ENCODE measurements at regions not wholly inside any gene's neighbourhood (a gene's known extent, or its start where the extent isn't known, plus 50 kb on each side); places are given as distances from the start of the nearest gene placed in this dataset.

DNA sequence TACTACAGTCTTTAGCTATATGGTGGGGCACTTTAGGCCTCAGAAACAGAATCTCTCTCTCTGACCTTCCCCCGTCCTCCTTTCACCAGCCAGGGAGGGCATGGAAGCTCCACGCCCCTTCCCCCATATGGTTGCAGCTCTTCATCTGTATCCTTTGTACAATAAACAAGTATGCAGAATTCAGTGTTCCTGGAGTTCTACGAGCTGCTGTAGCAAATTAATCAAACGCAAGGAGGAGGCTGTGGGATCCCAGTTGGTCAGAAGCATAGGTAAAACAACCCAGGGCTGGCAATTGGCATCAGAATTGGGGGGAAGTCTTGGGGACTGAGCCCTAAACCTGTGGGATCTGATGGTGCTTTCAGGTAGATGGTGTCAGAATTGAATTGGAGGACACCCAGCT, 163.7 kb upstream of the NLRP1 start:
- Histone ChIP-seq H4K20me1 (ENCODE audit: control insufficient read depth, insufficient read depth, low read depth, low read length) (no peaks in the 10 kb centered on the region), H3K9me3 (ENCODE audit: control insufficient read depth, insufficient read depth, low read length) (no peaks in the 10 kb centered on the region)
- TF ChIP-seq CTCF (IDR thresholded peaks at IDR 0.05; ENCODE audit: low read depth, low read length, poor library complexity, severe bottlenecking) (no peak), EZH2phosphoT487 (IDR thresholded peaks at IDR 0.05; ENCODE audit: borderline replicate concordance, low read length) (no peak)

DNA sequence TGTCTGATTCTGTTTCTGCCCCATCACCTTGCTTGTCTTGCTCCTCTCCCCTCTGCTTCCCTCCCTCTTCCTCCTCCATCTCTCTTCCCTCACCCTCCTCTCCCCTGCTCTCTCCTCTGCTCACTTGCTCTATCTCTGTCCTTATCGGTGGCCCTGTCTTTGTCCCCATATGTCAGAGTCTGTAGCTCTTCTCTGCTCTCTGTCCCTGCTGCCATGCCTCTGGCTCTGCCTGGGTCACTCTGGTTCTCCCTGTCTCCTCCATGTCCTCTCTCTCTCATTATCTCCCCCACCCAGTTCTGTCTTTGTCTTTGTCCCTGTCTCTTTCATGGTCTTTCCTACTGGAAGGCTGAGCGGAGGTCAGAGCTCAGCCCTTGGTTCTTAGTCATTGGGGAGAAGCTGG, 169.1 kb upstream of the NLRP1 start:
- H3K36me3 ChIP-seq (ENCODE audit: control insufficient read depth, low read length): no peaks in the 10 kb centered on the region
- H3K27me3 ChIP-seq (ENCODE audit: control insufficient read depth, low read length): no peaks in the 10 kb centered on the region
- no peak for TF ChIP-seq EZH2phosphoT487 (IDR thresholded peaks at IDR 0.05; ENCODE audit: borderline replicate concordance, low read length)
- no peaks in the 10 kb centered on the region for H3K9me3 ChIP-seq (ENCODE audit: control insufficient read depth, insufficient read depth, low read length)
- no peaks in the 10 kb centered on the region for H4K20me1 ChIP-seq (ENCODE audit: control insufficient read depth, insufficient read depth, low read depth, low read length)
- no peak overlapping the region for H3K4me3 ChIP-seq (ENCODE audit: low read length)
- no peaks in the 10 kb centered on the region for H3K79me2 ChIP-seq (ENCODE audit: control insufficient read depth, low read length)
- H3F3A ChIP-seq (ENCODE audit: control insufficient read depth, insufficient read depth): no peaks in the 10 kb centered on the region
- H3K4me2 ChIP-seq (ENCODE audit: low read length): no peak overlapping the region
- no peak overlapping the region for H3K27ac ChIP-seq (ENCODE audit: low read depth, low read length)
- H3K9me2 ChIP-seq (replicated peaks; ENCODE audit: control insufficient read depth, low read length): no peaks in the 10 kb centered on the region
- H3K4me1 ChIP-seq (ENCODE audit: control insufficient read depth, low read length): no peaks in the 10 kb centered on the region

More for the DNA sequence above, 163.7 kb upstream of the NLRP1 start:
- Histone ChIP-seq H3K9me2 (replicated peaks; ENCODE audit: control insufficient read depth, low read length) (no peaks in the 10 kb centered on the region), H3K4me2 (ENCODE audit: low read length) (no peak overlapping the region), H3F3A (ENCODE audit: control insufficient read depth, insufficient read depth) (no peaks in the 10 kb centered on the region), H3K4me1 (ENCODE audit: control insufficient read depth, low read length) (no peaks in the 10 kb centered on the region), H3K27me3 (ENCODE audit: control insufficient read depth, low read length) (no peaks in the 10 kb centered on the region), H3K27ac (ENCODE audit: low read depth, low read length) (no peak overlapping the region), H3K4me3 (ENCODE audit: low read length) (no peak overlapping the region), H3K36me3 (ENCODE audit: control insufficient read depth, low read length) (no peaks in the 10 kb centered on the region), H3K79me2 (ENCODE audit: control insufficient read depth, low read length) (no peaks in the 10 kb centered on the region)

GRCh38 chr17:5757314-5757907, 173.1 kb upstream of the NLRP1 start:
- H3K27me3 ChIP-seq (ENCODE audit: control insufficient read depth, low read length): no peaks in the 10 kb centered on the region
- no peak overlapping the region for H3K27ac ChIP-seq (ENCODE audit: low read depth, low read length)
- H3K4me1 ChIP-seq (ENCODE audit: control insufficient read depth, low read length): no peaks in the 10 kb centered on the region
- no peaks in the 10 kb centered on the region for H3K79me2 ChIP-seq (ENCODE audit: control insufficient read depth, low read length)
- no peaks in the 10 kb centered on the region for H4K20me1 ChIP-seq (ENCODE audit: control insufficient read depth, insufficient read depth, low read depth, low read length)
- no peaks in the 10 kb centered on the region for H3F3A ChIP-seq (ENCODE audit: control insufficient read depth, insufficient read depth)
- no peaks in the 10 kb centered on the region for H3K9me3 ChIP-seq (ENCODE audit: control insufficient read depth, insufficient read depth, low read length)
- H3K36me3 ChIP-seq (ENCODE audit: control insufficient read depth, low read length): no peaks in the 10 kb centered on the region
- no peaks in the 10 kb centered on the region for H3K9me2 ChIP-seq (replicated peaks; ENCODE audit: control insufficient read depth, low read length)
- TF ChIP-seq CTCF (IDR thresholded peaks at IDR 0.05; ENCODE audit: low read depth, low read length, poor library complexity, severe bottlenecking): no peak
- no peak for TF ChIP-seq EZH2phosphoT487 (IDR thresholded peaks at IDR 0.05; ENCODE audit: borderline replicate concordance, low read length)
- H3K4me2 ChIP-seq (ENCODE audit: low read length): no peak overlapping the region
- no peak overlapping the region for H3K4me3 ChIP-seq (ENCODE audit: low read length)

- no peaks in the 10 kb centered on the region for H3K79me2 ChIP-seq (ENCODE audit: control insufficient read depth, low read length)
- H3K4me3 ChIP-seq (ENCODE audit: low read length): no peak overlapping the region
- H3K27me3 ChIP-seq (ENCODE audit: control insufficient read depth, low read length): no peaks in the 10 kb centered on the region
Measured at GRCh38 chr17:5758651-5759050, 174.3 kb upstream of the NLRP1 start.

More at GRCh38 chr17:5758651-5759050, 174.3 kb upstream of the NLRP1 start:
- TF ChIP-seq EZH2phosphoT487 (IDR thresholded peaks at IDR 0.05; ENCODE audit: borderline replicate concordance, low read length) (no peak), CTCF (IDR thresholded peaks at IDR 0.05; ENCODE audit: low read depth, low read length, poor library complexity, severe bottlenecking) (no peak)
- Histone ChIP-seq H3K27ac (ENCODE audit: low read depth, low read length) (no peak overlapping the region), H3K9me3 (ENCODE audit: control insufficient read depth, insufficient read depth, low read length) (no peaks in the 10 kb centered on the region), H4K20me1 (ENCODE audit: control insufficient read depth, insufficient read depth, low read depth, low read length) (no peaks in the 10 kb centered on the region), H3K9me2 (replicated peaks; ENCODE audit: control insufficient read depth, low read length) (no peaks in the 10 kb centered on the region), H3K4me2 (ENCODE audit: low read length) (no peak overlapping the region), H3K36me3 (ENCODE audit: control insufficient read depth, low read length) (no peaks in the 10 kb centered on the region), H3K4me1 (ENCODE audit: control insufficient read depth, low read length) (no peaks in the 10 kb centered on the region), H3F3A (ENCODE audit: control insufficient read depth, insufficient read depth) (no peaks in the 10 kb centered on the region)
